NCI-H2171 treated with DMSO at 0.1 percent for 48 hours (cell line): ENCODE measurements at regions not wholly inside any gene's neighbourhood (a gene's known extent, or its start where the extent isn't known, plus 50 kb on each side); places are given as distances from the start of the nearest gene placed in this dataset.

Experiments used
- DNase-seq: peaks from one replicate; lab custom pipeline; 2025; lab: John Stamatoyannopoulos, UW

DNA sequence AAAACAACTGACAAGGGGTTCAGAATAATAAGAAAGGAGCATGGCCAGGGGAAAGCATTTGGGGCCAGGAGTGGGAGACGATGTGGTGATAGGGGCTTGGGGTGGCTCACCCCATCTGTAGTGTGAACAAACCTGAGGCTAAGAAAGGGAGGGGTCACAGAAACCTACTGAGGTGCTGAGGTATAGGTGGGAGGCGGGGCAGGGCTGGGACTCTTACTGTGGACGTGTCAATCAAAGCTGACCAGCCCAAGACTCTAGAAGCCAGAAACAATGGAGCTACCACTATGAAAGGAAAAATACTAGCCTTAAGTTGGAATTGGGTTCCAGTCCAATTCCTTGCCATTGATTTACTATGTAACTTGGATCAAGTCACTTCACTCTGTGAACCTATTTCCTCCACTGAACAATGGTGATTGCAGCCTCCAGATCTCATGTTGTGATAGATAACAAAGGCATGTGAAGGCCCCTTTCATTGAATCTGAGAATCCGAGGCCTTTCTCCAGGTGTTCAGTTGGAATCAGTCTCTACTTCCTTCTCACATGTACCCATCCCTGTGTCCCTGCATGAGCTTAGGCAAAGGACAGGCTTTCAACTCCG lies 260.9 kb upstream of the HES1 start:
- no peak for DNase-seq

- DNase-seq, result no peak
These were observed 260.2 kb upstream of the HES1 start for GRCh38 chr3:193875601-193876321.

- DNase-seq, result no peak
These were observed 256.7 kb upstream of the HES1 start for GRCh38 chr3:193879099-193879863.

DNA sequence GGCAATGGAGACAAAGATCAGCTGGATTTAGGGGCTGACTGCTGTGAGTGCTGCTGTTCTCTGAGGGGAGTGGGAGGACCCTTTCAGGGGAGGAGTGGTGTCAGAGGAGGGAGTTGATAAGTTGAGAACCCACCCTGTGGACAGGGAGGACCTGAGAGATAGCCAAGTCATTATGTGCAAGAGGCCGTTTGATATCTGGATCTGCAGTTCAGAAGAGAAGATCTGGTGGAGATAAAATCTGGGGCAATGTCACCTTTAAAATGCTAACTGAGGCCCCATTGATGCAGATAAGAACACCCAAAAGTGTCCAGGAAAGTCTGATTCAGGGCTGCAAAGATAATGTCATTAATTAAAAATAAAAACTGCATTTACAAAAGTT lies 256.1 kb upstream of the HES1 start:
- no peak for DNase-seq

DNA sequence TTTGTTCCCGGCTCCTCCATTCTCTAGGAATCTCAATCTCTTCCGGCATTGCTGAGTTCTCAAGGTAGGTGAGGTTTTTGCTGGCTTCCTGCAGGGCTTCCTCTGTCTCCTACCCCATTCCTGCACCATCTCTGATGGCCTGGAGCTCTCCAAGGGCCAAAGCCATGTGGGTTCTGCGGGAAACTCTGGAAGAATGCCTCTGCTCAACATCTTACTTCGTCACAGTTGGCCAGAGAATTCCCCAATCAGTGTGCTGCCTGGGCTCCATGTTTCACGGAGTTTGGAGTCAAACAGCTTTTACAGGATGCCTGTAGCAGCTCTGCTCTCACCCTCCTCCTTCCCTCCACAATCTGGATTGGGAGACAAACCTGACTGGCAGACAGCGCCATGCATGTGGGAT lies 253.9 kb upstream of the HES1 start:
- no peak for DNase-seq

GRCh38 chr3:193883551-193883950 lies 252.4 kb upstream of the HES1 start:
- DNase-seq, result no peak

GRCh38 chr3:193884027-193884426 lies 251.9 kb upstream of the HES1 start:
- DNase-seq, result no peak

DNA sequence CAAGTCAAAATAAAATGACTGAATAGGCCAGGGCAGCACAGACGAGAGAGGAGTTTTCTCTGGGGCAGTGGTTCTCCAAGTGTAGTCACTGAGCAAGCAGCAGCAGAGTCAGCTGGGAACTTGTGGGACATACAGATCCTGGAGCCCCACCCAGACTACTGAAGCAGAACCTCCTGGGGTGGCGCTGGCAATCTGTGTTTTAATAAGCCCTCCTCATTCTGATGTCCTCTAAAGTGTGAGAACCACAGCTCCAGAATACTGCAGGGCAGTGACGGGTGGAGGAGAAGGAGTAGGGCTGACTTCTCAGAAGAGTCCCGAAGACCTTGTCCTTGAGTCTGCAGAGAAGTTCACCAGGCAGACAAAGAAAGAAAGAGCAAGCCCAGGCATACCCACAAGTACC lies 251.3 kb upstream of the HES1 start:
- DNase-seq, result no peak

DNA sequence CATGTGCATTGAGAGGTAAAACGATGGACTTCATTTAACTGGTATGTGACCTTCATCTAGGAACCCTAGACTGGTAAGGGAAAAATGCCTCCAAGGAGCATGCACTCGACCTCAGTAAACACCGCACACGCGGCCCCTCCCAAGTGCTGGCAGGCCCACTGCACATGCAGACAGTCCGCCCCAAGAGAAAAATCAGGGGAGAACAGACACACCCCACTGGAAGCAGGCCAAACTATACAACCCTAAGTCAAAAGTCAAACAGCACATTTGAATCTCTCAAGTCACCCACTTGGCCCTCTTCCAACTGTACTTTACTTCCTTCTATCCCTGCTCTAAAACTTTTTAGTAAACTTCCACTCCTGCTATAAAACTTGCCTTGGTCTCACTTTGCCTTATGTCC lies 250.1 kb upstream of the HES1 start:
- DNase-seq, result no peak

GRCh38 chr3:193890016-193890897 lies 245.7 kb upstream of the HES1 start:
- no peak for DNase-seq

DNA sequence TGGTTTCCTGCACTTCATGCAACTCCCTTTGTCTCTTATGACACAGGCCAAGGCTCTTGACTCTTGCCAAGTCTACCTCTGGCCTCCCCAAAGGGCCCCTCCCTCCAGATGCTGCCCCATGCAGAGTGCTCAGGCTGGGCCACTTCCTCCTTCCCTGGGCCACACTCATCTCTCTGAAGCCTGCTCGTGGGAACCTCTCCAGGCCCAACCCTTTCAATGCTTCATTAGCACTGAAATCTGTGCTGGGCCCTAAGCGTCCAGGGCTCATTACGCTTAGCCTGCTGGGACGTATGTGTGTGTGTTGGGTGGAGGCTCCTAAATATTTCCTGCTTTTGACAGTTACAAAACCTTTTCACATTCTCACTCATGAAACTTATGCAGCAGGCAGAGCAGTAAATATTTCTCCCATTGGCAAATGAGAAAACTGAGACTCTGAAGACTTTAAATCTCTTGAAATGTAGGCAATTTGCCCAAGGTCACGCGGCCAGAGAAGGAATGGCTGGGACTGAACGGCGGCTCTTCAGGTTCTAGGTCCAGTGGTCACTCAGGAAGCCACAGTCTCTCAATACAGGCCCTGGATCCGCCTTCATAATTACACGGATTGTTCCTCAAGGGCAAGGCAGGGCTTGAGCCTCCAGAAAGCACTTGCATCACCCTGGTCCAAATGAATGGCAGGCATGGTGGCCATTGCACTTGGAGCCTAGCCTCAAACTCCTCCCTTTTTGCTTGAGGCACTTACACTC lies 241.7 kb upstream of the HES1 start:
- no peak for DNase-seq

DNA sequence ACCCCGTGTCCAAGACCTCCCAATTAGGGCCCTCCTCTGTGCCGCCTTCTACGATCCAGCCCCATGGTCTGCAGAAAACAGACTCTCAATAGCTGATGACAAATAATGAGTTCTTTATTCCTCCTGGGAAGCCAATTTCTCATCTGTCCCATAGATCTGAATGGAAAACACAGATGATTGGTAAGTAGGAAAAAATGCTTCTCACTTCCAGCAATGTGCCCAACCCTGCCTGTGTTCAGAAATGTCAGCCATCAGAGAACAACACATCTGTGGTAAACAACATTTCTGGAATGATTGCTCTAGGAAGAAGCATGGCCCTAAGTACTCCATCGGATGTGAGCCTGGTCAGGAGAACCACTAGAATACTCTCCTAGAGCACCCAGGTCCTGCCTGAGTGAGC lies 240.5 kb upstream of the HES1 start:
- DNase-seq, result no peak

DNA sequence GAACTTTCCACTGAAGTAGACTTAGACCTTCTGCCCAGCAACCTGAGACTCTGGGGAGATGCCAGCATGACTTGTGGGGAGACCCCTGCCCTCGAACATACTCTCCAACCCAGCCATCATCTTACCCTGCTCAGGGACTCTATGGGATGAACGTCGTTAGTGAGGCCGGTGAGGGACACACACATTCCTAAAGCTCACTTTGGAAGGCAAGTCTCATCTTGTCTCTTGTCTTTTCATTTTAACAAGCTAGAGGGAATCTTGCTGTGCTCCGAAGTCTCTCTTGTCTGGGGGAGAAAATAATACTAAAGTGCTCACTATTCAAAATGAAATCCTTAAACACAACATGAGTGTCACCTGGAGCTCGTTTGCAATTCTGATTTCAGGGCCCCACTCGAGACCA lies 239.5 kb upstream of the HES1 start:
- DNase-seq, result no peak

GRCh38 chr3:193897288-193897687 lies 238.7 kb upstream of the HES1 start:
- no peak for DNase-seq

- DNase-seq, result no peak
These were observed 238.2 kb upstream of the HES1 start for GRCh38 chr3:193897731-193898180.

DNA sequence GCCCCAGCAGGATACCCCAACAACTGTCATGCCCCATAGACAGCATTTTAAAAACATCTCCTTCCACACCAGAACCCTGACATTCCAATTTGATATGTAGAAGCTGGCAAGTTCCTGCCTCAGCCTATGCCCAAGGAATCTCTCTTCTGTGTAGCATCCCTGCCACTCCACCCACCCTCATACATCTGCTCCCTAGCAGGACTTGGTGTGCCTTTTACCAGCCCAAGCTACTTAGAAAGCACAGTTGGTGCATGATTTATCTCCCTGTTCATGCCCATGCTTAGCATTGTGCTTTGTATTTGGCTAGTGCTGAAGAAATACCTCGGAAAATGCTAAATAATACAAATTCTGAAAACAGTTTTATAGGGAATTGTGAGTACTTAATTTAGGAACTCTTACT lies 236.9 kb upstream of the HES1 start:
- peak; percentile 9 for DNase-seq

DNA sequence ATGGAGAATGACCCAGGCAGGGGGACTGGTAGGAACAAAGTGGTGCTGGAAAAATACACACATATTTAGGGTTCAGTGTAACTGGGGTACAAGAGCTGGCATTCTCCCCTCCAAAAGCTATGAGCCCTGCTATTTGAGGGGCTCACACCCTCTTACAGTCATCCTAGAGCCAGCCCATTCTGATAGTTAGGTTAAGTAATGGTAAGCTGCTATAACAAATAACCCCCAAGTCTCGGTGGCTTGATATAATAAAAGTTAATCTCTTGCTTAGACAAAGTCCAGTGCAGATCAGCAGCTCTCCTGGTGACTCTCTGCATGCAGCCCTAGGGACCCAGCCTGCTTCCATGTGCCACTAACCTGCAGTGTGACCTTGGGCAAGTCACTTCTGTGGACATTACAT lies 234.9 kb upstream of the HES1 start:
- DNase-seq, result no peak

- no peak for DNase-seq
These were observed 233.1 kb upstream of the HES1 start for GRCh38 chr3:193902607-193903511.

DNA sequence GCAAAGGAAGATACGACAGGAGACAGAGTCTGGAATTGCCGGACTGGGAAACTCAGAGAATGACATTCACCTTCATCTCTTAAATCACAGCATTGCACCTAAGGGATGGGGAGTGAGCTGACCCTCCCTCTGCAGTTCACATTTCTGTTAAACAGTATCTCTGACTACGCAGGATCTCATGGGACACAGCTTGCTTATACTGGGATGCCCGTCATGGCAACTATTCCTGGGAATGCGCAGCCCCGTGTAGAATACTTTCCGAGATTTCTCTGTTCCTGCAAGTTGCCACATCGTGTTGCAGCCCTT lies 232.5 kb upstream of the HES1 start:
- no peak for DNase-seq

DNA sequence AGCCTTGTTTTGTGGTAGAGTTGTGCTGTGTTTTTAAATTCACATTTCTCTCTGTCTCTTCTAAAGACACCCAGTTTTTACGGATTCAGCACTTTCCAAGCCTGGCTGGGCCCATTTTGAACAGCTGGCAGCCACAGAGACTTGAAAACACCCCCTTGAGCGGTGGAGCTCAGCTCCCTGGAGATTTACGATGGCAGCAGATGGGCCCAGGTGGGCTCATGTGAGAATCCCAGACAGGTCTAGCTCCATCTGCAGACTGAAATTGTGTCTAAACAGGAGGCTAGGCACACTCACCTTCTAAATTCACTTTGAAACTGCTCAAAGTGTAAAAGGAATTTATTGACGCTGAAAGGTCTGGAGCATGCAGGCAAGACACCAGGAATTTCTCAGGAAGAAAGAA lies 232.0 kb upstream of the HES1 start:
- DNase-seq, result peak; percentile 97
